GM21381 (cell line): ENCODE measurements at regions not wholly inside any gene's neighbourhood (a gene's known extent, or its start where the extent isn't known, plus 50 kb on each side); places are given as distances from the start of the nearest gene placed in this dataset.
"Not testable (repeated sequence)": the region's sequence is repeated elsewhere in the genome, so short reads cannot be mapped to it uniquely, and the experiment has no call there.

Experiments
- ATAC-seq: cut with Tn5 transposase; IDR thresholded peaks from one replicate; pipeline ENCODE4 v1.9.1; 2021; ENCODE audit warnings: mild to moderate bottlenecking, moderate library complexity; ENCODE audit not compliant: unreplicated experiment

DNA sequence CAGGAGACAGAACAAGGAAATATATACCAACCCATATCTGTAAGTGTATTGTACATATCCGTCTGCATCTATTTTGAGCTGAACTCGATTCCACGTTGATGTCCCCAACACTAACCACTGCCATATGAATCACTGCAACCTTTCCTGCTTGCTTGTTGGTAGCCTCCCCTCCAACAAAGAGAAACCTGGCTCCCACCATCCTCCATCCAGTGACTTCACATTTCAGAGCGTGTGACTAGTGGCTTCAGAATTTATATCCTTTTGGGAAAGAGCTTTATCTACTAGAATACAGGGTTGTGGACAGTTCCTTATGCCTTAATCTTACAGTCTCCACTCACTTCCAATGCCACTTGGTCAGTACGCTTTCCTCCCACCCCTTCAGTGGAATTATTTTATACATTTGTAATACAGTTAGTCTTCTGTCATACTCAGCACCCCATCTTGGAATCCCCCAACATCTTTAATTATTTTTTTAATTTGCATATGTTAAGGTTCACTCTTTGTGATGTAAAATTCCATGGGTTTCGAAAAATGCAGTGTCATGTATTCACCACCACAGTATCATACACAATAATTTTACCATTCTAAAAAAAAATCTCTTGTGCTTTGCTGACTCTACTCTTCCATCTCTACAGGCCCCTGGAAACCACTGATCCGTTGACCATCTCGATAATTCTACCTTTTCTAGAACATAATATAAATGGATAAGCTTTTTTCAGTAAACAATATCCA, 264.7 kb downstream of the BCL2L11 start:
- ATAC-seq: not testable (repeated sequence)

DNA sequence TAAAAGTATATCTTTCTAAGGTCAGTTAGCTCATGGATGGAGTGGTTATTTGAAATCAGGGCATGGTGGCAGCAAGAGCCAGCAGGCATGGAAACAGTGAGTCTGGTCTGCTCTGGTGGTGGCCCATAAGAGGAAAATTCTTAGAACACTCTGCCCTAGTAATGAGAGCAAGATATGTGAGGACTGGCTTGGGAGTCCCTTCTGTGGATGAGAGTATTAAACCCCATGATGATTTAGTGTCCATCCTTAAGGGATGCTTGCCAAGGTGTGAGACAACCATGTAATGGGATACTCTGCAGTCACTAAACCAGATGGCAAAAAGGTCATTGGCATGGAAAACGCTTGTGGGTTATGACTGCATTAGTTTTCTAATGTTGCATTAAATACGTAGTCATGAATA, 269.9 kb downstream of the BCL2L11 start:
- ATAC-seq: not testable (repeated sequence)

DNA sequence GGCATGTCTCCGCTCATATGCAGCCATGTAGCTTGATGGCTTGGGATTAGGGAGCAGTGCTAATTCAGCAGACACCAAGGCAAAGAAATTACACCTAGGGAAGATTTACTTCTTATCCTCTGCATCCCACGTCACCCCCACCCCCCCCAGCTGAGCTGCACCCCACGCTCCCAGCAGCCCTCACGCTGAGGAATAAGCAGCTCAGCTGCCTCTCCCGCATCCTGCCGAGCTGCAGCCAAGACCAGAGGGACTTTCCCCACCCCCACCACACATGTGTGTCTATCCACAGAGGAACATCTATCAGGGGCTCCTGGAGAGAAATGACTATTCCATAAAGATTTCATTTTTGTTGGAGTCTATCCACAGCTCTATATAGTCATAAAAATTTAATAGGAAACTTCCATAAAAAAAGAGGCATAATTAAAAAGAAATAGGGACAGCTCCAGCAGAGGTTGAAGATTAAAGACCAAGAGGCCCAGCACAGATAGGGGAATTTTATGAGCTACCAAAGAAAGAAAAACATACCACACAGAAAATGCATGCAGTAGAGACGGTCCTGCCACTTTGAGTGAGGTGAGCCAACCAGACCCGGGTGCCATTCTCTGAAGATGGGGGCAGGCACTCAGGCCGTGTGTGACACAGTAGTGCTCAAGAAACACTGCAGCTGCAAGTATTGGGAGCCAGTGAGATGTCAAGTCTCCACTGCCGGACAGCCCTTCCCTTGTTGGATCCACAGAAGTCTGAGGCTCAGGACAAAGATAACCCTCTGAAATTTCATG, 274.8 kb downstream of the BCL2L11 start:
- ATAC-seq: not testable (repeated sequence)

DNA sequence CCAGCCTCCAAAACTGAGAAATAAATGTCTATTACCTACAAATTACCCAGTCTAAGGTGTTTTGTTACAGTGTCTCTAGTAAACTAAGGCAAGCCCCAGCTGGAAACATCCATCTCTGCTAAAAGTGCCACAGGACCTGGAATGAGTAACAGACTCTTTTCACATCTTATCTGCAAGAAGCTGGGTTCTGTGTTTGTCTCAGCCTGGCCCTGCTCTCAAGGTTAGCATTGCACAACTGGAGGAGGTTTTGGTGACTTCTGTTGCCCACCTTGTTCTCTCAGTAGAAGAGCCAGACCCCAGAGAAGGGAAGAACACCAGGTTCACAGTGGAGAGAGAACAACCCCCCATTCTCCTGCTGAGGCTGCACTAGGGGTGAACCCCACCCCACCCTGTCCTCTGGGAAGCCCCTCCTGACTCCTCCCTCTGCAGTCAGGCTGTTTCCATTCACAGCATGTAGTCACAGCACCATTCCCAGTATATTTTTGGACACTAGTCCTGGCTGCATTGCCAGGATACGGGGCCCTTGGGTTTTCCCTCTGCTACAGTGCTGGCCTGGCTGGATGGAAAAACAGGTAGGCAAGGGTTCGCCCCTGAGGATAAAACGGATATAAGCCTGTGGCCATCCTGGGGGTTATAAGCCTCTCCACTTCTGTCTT, 280.0 kb downstream of the BCL2L11 start:
- not testable (repeated sequence) for ATAC-seq

DNA sequence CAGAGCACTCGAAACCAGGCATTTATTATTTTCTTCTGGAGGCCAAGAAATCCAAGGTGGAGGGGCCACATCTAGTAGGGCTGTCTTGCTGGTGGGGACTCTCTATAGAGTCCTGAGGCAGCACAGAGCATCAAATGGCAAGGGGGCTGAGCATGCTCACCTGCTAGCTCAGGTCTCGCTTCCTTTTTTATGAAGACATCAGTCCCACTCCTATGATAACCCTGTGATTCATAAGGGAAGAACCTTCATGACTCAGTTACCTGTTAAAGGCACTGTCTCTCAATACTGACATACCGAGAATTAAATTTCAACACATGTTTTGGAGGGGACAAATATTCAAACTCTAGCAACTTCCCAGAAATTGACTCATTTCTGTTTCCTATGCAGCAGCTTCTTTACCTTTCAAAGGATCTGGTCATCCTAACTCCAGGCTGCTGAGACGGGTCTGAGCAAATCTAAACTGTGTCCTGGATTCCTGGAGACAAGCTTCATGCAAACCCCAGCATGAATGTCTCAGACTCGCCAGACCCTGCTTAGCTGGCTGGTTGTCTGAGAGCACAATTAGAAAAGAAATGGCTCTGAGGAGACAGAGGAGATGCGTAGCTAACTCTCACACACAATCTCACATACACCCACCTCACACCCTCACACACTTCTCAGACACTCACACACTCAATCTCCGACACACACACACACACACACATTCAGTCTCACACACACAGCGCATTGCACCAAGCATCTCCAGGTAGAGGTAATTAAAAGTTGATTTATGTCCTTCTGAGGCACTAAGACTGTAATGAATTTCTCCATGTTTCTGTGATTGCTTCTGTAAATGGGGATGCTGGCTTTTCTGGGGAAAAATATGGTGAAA, 280.8 kb downstream of the BCL2L11 start:
- ATAC-seq: not testable (repeated sequence)

DNA sequence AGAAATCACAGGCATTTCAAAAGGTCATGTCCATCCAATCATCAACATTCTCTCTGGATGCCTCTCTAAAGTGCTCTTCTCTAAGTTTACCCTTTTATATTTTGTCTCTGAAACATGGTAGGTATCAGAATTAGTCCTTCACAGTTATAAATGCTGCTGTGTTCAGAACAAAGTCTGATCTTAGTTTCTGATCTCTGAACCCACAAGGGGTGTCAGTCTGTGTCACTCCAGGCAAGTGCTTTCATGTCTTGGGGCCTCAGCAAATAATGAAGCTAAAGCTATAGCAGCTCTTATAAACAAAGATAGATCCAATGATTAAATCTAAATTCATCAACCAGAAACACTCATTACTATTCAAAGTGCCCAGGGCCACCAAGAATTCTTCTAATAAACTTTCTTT, 281.7 kb downstream of the BCL2L11 start:
- not testable (repeated sequence) for ATAC-seq

DNA sequence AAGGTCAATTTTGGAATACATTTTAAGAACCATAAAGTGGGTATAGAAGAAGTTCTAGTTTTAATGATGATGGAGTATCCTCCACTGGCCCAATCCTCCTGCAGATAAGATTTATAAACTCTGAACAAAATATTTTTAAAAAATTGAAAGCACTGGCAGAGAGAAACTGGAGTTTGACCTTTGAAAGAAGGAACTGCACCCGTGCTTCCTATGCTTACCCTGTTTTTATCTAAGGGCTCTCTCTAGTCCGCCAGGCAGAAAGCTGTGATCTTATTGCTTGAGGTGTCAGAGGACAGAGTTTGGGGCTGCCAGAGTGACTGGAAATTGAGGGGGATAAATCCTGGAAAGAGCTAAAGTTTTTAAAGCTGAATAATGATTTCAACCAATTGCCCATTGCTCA, 282.6 kb downstream of the BCL2L11 start:
- not testable (repeated sequence) for ATAC-seq

DNA sequence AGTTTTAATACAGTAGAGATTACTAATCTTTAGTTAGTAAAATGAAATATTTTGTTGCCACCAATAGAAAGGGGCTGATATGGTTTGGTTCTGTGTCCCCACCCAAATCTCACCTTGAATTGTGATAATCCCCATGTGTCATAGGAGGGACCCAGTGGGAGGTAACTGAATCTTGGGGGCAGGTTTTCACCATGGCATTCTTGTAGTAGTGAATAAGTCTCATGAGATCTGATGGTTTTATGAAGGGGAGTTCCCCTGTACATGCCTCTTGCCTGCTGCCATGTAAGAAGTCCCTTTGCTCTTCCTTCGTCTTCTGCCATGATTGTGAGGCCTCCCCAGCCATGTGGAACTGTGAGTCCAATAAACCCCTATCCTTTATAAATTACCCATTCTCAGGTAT, 285.9 kb downstream of the BCL2L11 start:
- ATAC-seq: not testable (repeated sequence)

DNA sequence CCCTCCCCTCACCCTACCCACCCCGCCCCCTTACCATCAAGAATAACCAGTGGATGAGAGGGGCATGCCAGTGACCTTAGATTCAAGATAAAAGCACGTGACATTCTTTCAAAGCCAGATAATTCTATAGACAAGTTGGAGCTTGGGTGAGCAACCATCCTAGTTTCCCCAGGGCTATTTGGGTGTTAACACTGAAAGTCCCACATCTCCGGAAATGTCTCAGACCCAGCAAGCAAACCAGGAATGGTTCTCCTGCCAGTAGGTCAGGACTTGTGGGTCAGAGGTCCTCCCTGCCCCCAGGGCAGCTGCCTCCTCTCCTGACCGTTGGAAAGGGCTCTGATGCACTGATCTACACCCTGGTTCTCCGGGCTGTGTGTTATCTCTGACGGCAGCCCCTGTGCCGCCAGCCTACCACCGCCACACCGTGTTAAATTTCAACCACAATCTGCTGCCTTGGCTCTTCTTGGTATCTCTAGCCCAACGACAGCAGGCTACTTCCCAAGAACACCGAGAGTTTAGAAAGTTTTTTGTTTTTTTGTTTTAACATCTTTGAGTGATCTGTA, 287.0 kb downstream of the BCL2L11 start:
- ATAC-seq: not testable (repeated sequence)

DNA sequence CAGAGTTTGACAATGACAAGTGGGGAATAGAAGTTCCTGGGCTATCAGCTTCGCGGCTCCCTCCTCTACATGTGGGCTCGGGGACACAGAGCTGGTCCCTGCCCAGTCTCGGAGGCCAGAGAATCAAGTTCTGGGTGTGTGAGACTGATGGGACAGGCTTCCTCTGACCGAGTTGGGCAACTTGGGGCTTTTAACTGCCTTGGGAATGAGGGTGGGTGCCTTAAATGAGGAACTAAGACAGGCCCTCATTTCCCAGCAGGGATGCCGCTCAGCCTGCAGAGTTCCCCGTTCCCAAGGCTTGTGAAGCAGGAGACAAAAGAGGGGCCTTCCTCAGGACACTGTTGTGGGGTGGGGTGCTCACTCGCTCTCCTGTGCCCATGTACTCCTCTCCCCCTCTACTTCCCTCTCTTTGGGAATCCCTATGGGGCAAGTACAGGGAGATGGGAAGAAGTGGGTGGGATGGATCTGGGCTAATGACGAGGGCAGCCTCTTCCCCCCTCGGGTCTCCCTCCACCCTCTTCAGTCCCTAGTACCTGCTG, 290.2 kb downstream of the BCL2L11 start:
- ATAC-seq: not testable (repeated sequence)

DNA sequence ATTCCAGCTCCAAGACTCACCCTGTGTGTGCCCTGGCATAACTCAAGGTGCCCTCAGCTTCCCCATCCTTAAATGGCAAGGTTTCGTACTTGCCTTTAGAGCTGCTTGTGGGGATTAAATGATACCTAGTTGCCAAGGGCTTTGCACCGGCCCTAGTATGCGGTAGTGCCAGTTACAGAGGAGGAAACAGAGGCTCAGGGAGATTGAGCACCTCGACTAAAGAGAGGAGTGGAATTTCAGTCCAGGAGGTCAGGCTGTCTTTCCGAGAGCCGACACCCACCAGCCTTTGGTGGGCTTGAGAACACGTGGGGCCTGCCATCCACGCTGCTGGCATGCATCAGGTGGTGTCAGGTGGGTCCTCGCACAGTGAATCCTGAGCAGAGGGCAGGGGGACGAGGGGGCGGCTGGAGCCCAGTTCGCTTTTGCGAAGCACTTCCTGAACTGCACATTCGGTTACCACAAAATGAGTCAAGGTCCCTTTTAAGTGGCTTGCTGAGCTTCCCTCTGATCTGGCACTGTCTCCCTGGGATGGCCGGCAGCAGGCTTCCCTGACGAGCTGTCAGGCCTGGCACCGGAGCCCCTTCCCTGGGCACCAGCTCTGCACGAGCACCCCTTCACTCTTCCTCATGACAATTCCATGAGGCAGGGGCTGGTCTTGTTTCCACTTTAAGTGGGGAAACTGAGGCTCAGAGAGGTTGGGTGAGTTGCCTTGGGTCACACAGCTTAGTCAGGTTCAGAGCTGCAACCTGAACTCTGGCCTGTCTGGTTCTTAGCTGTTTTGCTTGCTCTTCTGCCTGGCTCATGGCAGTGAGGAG, 291.4 kb downstream of the BCL2L11 start:
- not testable (repeated sequence) for ATAC-seq

DNA sequence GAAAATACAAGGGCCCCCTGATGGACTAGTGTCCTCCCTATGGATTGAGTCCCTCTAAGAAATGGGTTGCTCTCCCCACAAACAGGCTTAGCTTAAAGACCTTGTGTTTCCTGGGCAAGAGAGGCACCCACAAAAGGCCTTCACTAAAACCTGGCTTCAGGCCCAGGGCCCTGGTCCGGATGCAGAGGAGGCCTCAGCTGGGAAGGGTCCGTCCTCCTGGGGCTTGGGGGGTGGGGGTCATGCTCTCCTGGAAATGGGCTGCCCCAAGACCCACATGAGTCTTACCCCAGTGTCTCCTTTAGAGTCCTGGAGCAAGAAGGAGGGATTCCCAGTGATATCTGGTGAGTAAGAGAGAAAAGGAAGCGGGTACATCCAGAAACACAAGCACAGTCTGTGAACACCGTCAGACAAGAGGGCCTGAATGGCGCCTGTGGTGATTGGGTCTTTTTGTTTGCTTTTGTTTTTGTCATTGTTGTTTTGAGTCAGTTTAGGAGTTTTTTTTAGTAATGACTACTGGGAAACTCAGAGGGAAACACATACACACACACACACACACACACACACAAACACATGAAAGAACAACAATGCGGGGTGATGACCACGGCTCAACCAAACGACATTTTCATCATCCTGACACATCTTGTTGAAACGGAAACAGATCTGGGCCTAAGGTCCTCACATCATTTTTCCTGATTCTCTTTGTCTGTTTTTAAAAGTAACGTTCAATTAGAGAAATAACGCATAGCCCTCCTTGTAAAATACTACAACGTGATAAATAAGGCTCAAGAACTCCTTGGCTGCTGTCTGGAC, 292.3 kb downstream of the BCL2L11 start:
- ATAC-seq: not testable (repeated sequence)

DNA sequence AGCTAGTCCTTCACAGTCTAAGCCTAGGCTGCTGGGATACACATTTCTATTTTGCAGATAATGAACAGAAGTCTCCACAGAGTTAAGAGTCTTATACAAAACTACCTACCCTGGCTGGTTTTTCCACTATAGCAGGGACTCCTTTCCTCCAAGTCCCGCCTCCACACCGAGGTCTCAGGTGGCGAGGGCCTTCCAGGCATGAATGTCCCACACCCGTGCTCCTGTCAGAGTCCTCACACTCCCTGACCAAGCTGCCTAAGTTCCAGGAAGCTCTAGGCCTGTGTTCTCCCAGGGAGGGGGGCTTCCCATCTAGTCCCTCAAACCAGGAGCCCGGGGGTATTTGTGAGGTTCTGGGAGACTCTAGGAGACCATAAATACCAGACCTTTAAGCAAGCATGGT, 293.2 kb downstream of the BCL2L11 start:
- not testable (repeated sequence) for ATAC-seq

DNA sequence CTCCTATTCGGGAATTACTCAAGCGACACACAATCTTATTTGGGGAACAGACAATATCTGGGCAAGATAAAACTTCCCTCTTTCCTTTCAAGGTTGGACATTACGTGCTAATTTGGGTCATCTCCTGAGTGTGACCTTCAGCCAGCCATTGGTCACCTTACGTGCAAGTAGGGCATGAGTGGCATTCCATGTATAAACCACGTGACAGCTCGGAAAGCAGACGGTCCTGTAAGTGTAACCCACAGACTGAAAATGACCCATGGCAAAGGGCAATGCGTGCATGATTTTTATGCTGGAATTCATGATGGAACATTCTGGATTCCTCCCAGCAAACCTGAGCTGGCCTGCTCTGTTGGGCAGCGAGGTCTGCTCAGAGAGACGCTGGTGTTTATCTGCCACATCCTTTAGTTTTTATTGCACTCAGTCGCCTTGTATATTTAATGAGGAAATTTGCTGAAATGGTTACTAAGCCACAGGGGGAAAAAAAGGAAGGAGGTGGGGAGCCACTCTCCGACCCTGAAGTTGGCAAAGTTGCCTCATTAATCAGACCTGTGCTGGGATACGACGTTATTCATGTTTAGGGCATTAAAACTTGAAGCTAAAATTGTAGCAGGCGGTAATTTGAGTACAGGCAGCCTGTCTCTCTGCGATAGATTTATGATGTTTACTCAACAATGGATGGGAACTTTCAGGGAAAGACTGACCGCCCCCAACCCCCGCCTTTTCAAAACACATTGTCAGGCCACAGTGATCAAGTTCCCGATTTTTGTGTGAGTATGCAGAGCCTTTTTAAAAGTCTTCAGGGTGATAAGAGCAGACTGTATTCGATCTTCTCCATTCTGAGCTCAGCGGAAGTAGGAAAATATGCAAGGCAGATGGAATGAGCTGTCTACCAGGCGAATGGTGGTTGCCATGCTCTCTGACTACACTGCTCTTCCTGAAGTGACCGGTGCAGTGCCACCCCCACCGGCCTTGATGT, 295.3 kb downstream of the BCL2L11 start:
- ATAC-seq: not testable (repeated sequence)

DNA sequence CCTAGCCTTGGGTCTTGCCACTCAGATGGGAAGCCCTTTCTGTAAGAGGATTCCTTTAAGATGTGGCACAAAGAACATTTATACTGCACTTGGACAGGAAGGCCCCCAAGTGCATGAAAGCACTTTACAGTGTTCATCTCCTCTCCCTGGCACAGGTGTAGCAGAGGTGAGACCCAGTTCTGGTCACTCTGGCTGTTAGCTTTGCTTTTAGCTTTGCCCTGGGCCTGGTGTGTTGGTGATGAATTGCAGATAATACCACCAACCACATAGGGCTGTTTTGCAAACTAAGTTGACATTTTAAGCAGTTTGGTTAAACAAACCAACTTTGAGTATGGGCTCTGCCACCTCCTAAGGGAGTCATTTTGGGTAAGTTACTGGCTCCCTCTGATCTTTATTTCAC, 296.3 kb downstream of the BCL2L11 start:
- ATAC-seq: not testable (repeated sequence)

DNA sequence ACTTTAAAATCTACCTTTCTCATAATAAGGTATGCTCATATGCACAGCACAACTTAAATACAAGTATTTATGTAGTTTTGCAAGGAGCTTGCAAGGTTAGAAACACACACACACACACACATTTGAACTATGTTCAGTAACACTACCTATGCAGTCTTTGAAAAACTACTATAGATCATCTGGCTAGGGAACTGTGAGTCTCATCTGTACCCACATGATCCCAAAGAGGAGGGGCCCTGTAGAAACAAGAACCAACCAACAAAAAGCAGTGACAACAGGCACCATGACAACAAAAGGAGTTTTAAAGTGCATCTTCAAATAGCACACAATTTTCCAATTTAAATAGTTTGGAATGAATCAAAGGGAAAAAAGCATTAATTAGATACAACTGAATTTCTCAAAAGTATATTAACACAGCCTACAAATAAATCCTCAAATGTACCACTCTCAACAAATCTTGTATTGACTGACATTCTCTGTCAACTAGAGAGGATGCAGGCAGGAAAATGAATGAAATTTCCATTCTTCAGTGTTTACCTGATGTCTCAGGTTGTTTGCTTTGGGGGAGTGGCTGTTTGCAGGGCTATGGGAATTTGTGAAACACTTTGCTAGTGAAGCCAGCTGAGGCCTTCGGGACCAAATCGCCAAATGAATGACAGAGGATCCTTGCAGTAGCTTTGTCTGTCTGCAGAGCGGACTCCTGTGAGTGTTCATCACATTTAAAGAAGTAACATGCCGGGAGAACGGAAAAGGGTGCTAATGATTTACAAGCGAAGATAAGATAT, 297.6 kb downstream of the BCL2L11 start:
- ATAC-seq: not testable (repeated sequence)
